NT2/D1 (cell line): ENCODE measurements at regions not wholly inside any gene's neighbourhood (a gene's known extent, or its start where the extent isn't known, plus 50 kb on each side); places are given as distances from the start of the nearest gene placed in this dataset.

Experiments
- DNase-seq: peaks from one replicate; pipeline ENCODE4 v3.0.0-alpha.2; 2011; ENCODE audit warnings: low read depth, low spot score
- H3K27me3 ChIP-seq: 2 replicates; pipeline ENCODE4 v1.6.0; 2011; ENCODE audit warnings: mild to moderate bottlenecking; ENCODE audit not compliant: insufficient read length, insufficient read depth
- H3K36me3 ChIP-seq: 2 replicates; pipeline ENCODE4 v1.6.1; 2011; ENCODE audit warnings: mild to moderate bottlenecking, low read length, mixed read lengths; ENCODE audit not compliant: insufficient read depth, insufficient read length
- H3K4me1 ChIP-seq: 2 replicates; pipeline ENCODE4 v1.5.1; 2011; ENCODE audit not compliant: insufficient read depth, insufficient read length
- H3K4me3 ChIP-seq: 2 replicates; pipeline ENCODE4 v1.5.1; 2011; ENCODE audit warnings: low read depth; ENCODE audit not compliant: insufficient read length
- H3K9ac ChIP-seq: 2 replicates; pipeline ENCODE4 v1.6.0; 2011; ENCODE audit warnings: low read depth; ENCODE audit not compliant: insufficient read length
- H3K9me3 ChIP-seq: 2 replicates; pipeline ENCODE4 v1.5.1; 2011; ENCODE audit warnings: mild to moderate bottlenecking, low read length; ENCODE audit not compliant: insufficient read depth
- SUZ12 ChIP-seq: IDR thresholded peaks from 2 replicates; pipeline ENCODE4 v1.6.1; 2011; ENCODE audit not compliant: insufficient read length, insufficient read depth; ENCODE audit errors: extremely low read depth
- YY1 ChIP-seq: IDR thresholded peaks from 2 replicates; pipeline ENCODE4 v1.6.1; 2011; ENCODE audit not compliant: insufficient read length, insufficient read depth
- ZNF274 ChIP-seq: IDR thresholded peaks from 2 replicates; pipeline ENCODE4 v1.6.1; 2011; ENCODE audit warnings: mild to moderate bottlenecking, low read depth, low read length

- no peak for DNase-seq
- H3K9me3 ChIP-seq = no peaks in the 10 kb centered on the region
- TF ChIP-seq SUZ12 (no peak), YY1 (no peak), ZNF274 (no peak)
- no peak overlapping the region for H3K4me3 ChIP-seq
- no peaks in the 10 kb centered on the region for H3K36me3 ChIP-seq
- H3K9ac ChIP-seq = no peak overlapping the region
- no peaks in the 10 kb centered on the region for H3K4me1 ChIP-seq
- no peaks in the 10 kb centered on the region for H3K27me3 ChIP-seq
These were observed 58.2 kb downstream of the PMAIP1 start for GRCh38 chr18:59957957-59958356.

DNA sequence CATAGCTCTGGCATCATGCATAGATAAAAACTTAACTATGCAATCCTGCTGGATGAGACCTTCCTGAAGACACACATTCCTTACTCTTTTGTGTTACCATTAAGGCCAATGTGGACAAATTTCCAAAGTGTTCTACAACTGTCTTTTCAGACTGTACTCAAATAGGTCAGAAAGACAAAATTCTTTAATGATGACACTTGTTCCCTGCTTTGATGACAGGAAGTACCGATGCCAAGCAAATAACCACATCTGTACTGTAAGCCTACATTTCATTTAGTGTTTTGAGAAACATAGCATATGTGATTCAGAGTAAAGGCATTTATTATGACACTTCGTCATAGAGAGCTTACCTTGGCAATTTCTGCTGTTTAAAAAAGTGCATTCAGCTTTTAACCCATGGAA is 55.0 kb downstream of the PMAIP1 start:
- H3K4me3 ChIP-seq = no peak overlapping the region

GRCh38 chr18:59954241-59954640 is 54.4 kb downstream of the PMAIP1 start:
- no peaks in the 10 kb centered on the region for H3K27me3 ChIP-seq
- no peaks in the 10 kb centered on the region for H3K9me3 ChIP-seq
- TF ChIP-seq SUZ12 (no peak), ZNF274 (no peak), YY1 (no peak)
- H3K4me1 ChIP-seq = no peaks in the 10 kb centered on the region
- H3K36me3 ChIP-seq = no peaks in the 10 kb centered on the region
- no peak overlapping the region for H3K9ac ChIP-seq
- H3K4me3 ChIP-seq = no peak overlapping the region
- no peak for DNase-seq

More for the DNA sequence above, 55.0 kb downstream of the PMAIP1 start:
- H3K4me1 ChIP-seq = no peaks in the 10 kb centered on the region
- no peak overlapping the region for H3K9ac ChIP-seq
- no peaks in the 10 kb centered on the region for H3K36me3 ChIP-seq
- DNase-seq = no peak
- TF ChIP-seq YY1 (no peak), ZNF274 (no peak), SUZ12 (no peak)
- H3K27me3 ChIP-seq = no peaks in the 10 kb centered on the region
- H3K9me3 ChIP-seq = no peaks in the 10 kb centered on the region
